H9 (cell line): ENCODE measurements at regions not wholly inside any gene's neighbourhood (a gene's known extent, or its start where the extent isn't known, plus 50 kb on each side); places are given as distances from the start of the nearest gene placed in this dataset.

Experiments used
- DNase-seq: peaks from one replicate; pipeline ENCODE4 v3.0.0-alpha.2; 2017
- H2AFZ ChIP-seq: one replicate; pipeline ENCODE4 v1.6.1; 2013; ENCODE audit warnings: mild to moderate bottlenecking, low read length, control low read depth, moderate library complexity
- H2AK5ac ChIP-seq: 2 replicates; pipeline ENCODE4 v1.6.1; 2013; ENCODE audit warnings: low read length, control low read depth, mixed read lengths; ENCODE audit not compliant: insufficient read length
- H2BK120ac ChIP-seq: one replicate; pipeline ENCODE4 v1.6.1; 2013; ENCODE audit warnings: low read depth, mild to moderate bottlenecking, low read length, control low read depth, inconsistent platforms; ENCODE audit not compliant: poor library complexity, severe bottlenecking
- H2BK12ac ChIP-seq: 2 replicates; pipeline ENCODE4 v1.6.1; 2013; ENCODE audit warnings: low read length, control low read depth, mixed read lengths, low read depth; ENCODE audit not compliant: insufficient read length
- H2BK15ac ChIP-seq: 2 replicates; pipeline ENCODE4 v1.6.1; 2013; ENCODE audit warnings: low read depth, low read length, control low read depth
- H2BK20ac ChIP-seq: one replicate; pipeline ENCODE4 v1.6.1; 2013; ENCODE audit warnings: low read depth, mild to moderate bottlenecking, low read length, control low read depth, inconsistent platforms; ENCODE audit not compliant: poor library complexity, severe bottlenecking
- H2BK5ac ChIP-seq: 2 replicates; pipeline ENCODE4 v1.6.1; 2013; ENCODE audit warnings: low read length, control low read depth, mixed read lengths; ENCODE audit not compliant: insufficient read length
- H3K14ac ChIP-seq: 2 replicates; pipeline ENCODE4 v1.6.1; 2013; ENCODE audit warnings: low read length, control low read depth; ENCODE audit not compliant: insufficient read depth
- H3K18ac ChIP-seq: 2 replicates; pipeline ENCODE4 v1.6.1; 2013; ENCODE audit warnings: low read depth, mild to moderate bottlenecking, mixed read lengths, low read length, control low read depth; ENCODE audit not compliant: insufficient read length
- H3K23ac ChIP-seq: 2 replicates; pipeline ENCODE4 v1.6.1; 2013; ENCODE audit warnings: low read length, control low read depth, mixed read lengths, low read depth; ENCODE audit not compliant: insufficient read length
- H3K23me2 ChIP-seq: 2 replicates; pipeline ENCODE4 v1.6.1; 2013; ENCODE audit warnings: low read depth, mild to moderate bottlenecking, mixed read lengths, low read length, control low read depth; ENCODE audit not compliant: insufficient read length, poor library complexity, severe bottlenecking
- H3K27ac ChIP-seq: 2 replicates; pipeline ENCODE4 v1.5.1; 2013; ENCODE audit warnings: low read length, control low read depth, mixed read lengths, low read depth; ENCODE audit not compliant: insufficient read length
- H3K27me3 ChIP-seq: 2 replicates; pipeline ENCODE4 v1.6.1; 2013; ENCODE audit warnings: low read length, control low read depth, inconsistent platforms; ENCODE audit not compliant: insufficient read depth
- H3K4ac ChIP-seq: 2 replicates; pipeline ENCODE4 v1.6.1; 2013; ENCODE audit warnings: low read depth, mild to moderate bottlenecking, control low read depth, inconsistent platforms, low read length, moderate library complexity
- H3K4me1 ChIP-seq: 2 replicates; pipeline ENCODE4 v1.6.1; 2013; ENCODE audit warnings: low read length, control low read depth, inconsistent platforms; ENCODE audit not compliant: insufficient read depth
- H3K4me2 ChIP-seq: 2 replicates; pipeline ENCODE4 v1.6.1; 2013; ENCODE audit warnings: low read length, control low read depth, mixed read lengths; ENCODE audit not compliant: insufficient read length, insufficient read depth
- H3K56ac ChIP-seq: 2 replicates; pipeline ENCODE4 v1.6.1; 2013; ENCODE audit warnings: low read depth, mild to moderate bottlenecking, mixed read lengths, low read length, control low read depth; ENCODE audit not compliant: insufficient read length
- H3K79me1 ChIP-seq: 2 replicates; pipeline ENCODE4 v1.6.1; 2013; ENCODE audit warnings: low read depth, mild to moderate bottlenecking, moderate library complexity, low read length, control low read depth, inconsistent platforms; ENCODE audit not compliant: insufficient read depth, poor library complexity, severe bottlenecking
- H3K79me2 ChIP-seq: 2 replicates; pipeline ENCODE4 v1.6.1; 2013; ENCODE audit warnings: low read length, control low read depth, inconsistent platforms; ENCODE audit not compliant: insufficient read depth
- H3K9ac ChIP-seq: 2 replicates; pipeline ENCODE4 v1.6.1; 2013; ENCODE audit warnings: low read length, control low read depth, mixed read lengths; ENCODE audit not compliant: insufficient read length; ENCODE audit errors: extremely low read depth
- H3K9me3 ChIP-seq: one replicate; pipeline ENCODE4 v1.6.1; 2013; ENCODE audit warnings: low read depth, low read length, inconsistent platforms; ENCODE audit not compliant: control insufficient read depth
- H3T11ph ChIP-seq: one replicate; pipeline ENCODE4 v1.6.1; 2013; ENCODE audit warnings: mild to moderate bottlenecking, low read length, control low read depth, inconsistent platforms
- H4K20me1 ChIP-seq: one replicate; pipeline ENCODE4 v1.6.1; 2013; ENCODE audit not compliant: control insufficient read depth, insufficient read length, insufficient read depth
- H4K5ac ChIP-seq: 2 replicates; pipeline ENCODE4 v1.6.1; 2013; ENCODE audit warnings: low read depth, mild to moderate bottlenecking, mixed read lengths, low read length, control low read depth; ENCODE audit not compliant: insufficient read length
- H4K8ac ChIP-seq: replicated peaks from 2 replicates; pipeline ENCODE4 v1.6.1; 2013; ENCODE audit warnings: low read length, control low read depth, mixed read lengths, low read depth; ENCODE audit not compliant: insufficient read length
- H4K91ac ChIP-seq: 2 replicates; pipeline ENCODE4 v1.6.1; 2013; ENCODE audit warnings: low read depth, mild to moderate bottlenecking, moderate library complexity, mixed read lengths, low read length, control low read depth; ENCODE audit not compliant: insufficient read length
- H3K27ac Mint-ChIP-seq, 3 experiments: 2 replicates in 2 of 3; 3 replicates in 1 of 3; pipeline ENCODE4 v1.8.0; 2020 to 2021; ENCODE audit warnings: mixed read lengths in 3 of 3, mild to moderate bottlenecking in 1 of 3, moderate library complexity in 1 of 3
- H3K27me3 Mint-ChIP-seq: 2 replicates; pipeline ENCODE4 v1.8.0; 2021; ENCODE audit warnings: low read depth, mild to moderate bottlenecking, moderate library complexity, mixed read lengths
- H3K36me3 Mint-ChIP-seq, 3 experiments: 2 replicates in 2 of 3; 3 replicates in 1 of 3; pipeline ENCODE4 v1.8.0; 2020 to 2021; ENCODE audit warnings: low read depth in 3 of 3, mixed read lengths in 3 of 3; ENCODE audit not compliant: insufficient read depth in 1 of 3
- H3K4me1 Mint-ChIP-seq, 2 experiments: 2 replicates each; pipeline ENCODE4 v1.8.0; 2020; ENCODE audit warnings: mixed read lengths in 2 of 2
- H3K4me3 Mint-ChIP-seq, 2 experiments: 2 replicates in 1 of 2; 3 replicates in 1 of 2; pipeline ENCODE4 v1.8.0; 2020 to 2021; ENCODE audit warnings: mild to moderate bottlenecking in 2 of 2, mixed read lengths in 2 of 2, moderate library complexity in 1 of 2
- H3K9me3 Mint-ChIP-seq, 2 experiments: 2 replicates in 1 of 2; 3 replicates in 1 of 2; pipeline ENCODE4 v1.8.0; 2020; ENCODE audit warnings: mild to moderate bottlenecking in 2 of 2, mixed read lengths in 2 of 2, moderate library complexity in 1 of 2
- WGBS: extraction: QIAGEN DNeasy Blood & Tissue Kit; methylation state at CpG from one replicate; pipeline ENCODE4 v1.1.7; 2013; ENCODE audit warnings: missing lambda C conversion rate, low lambda C conversion rate, mixed read lengths; ENCODE audit not compliant: insufficient read length; ENCODE audit errors: extremely low coverage; 5-methylcytosine and 5-hydroxymethylcytosine counted together
- TF ChIP-seq, protein P1 (sequence below): fragments of 200-600 bp; sonication (generic); conservative IDR thresholded peaks from 3 replicates; pipeline ENCODE4 v1.8.0; 2021; ENCODE audit warnings: antibody characterized with exemption, mild to moderate bottlenecking

DNA sequence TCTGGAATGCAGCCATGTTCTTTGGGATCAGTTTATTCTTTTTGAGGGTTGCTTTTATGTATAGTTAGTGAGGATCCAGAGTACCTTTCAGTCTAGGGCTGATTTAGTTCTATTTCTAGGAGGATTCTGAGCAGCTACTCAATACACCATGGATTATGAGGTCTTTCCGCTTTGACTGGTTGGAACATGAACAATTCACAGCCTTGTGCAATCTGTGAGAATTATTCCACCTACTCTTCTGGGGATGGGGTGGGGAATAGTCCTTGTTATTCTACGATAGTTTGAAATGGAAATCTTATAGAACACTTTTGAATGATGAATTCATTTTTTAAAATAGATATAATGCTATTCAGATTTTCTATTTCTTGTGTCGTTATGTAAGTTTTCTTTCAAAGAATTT lies 212.3 kb upstream of the ARRDC3 start:
- H3K4me2 ChIP-seq: no peak overlapping the region
- no peak overlapping the region for H3K27ac ChIP-seq
- H4K8ac ChIP-seq: no peak overlapping the region
- no peaks in the 10 kb centered on the region; the same call in 1 of the 2 replicates for H3K27me3 Mint-ChIP-seq
- no peak overlapping the region for H3K27ac Mint-ChIP-seq
- H3K4me1 ChIP-seq: no peaks in the 10 kb centered on the region
- no peak overlapping the region for H2BK12ac ChIP-seq
- no peak overlapping the region for H4K91ac ChIP-seq
- no peak overlapping the region for H3K4ac ChIP-seq
- peaks cover 40 to 43% of the 10 kb centered on the region in 2 experiments for H3K9me3 Mint-ChIP-seq
- H3K23ac ChIP-seq: no peak overlapping the region
- no peak overlapping the region for H4K5ac ChIP-seq
- peaks cover 6% of the 10 kb centered on the region for H3K9me3 ChIP-seq
- H2BK20ac ChIP-seq: no peak overlapping the region
- H2BK15ac ChIP-seq: no peak overlapping the region
- no peak overlapping the region for H2AFZ ChIP-seq
- no peaks in the 10 kb centered on the region for H4K20me1 ChIP-seq
- no peaks in the 10 kb centered on the region for H3K4me1 Mint-ChIP-seq
- no peak overlapping the region for H3K4me3 Mint-ChIP-seq
- H3T11ph ChIP-seq: no peak overlapping the region
- H3K36me3 Mint-ChIP-seq: peaks cover 13 to 35% (median 24%) of the 10 kb centered on the region in 3 experiments
- H3K56ac ChIP-seq: no peak overlapping the region
- no CpG with 5 or more reads among the region's 3 CpGs for WGBS
- no peak overlapping the region for H3K9ac ChIP-seq
- H3K14ac ChIP-seq: no peak overlapping the region
- H3K23me2 ChIP-seq: no peaks in the 10 kb centered on the region
- no peak overlapping the region for H2BK120ac ChIP-seq
- no peaks in the 10 kb centered on the region for H3K79me1 ChIP-seq
- no peaks in the 10 kb centered on the region for H3K27me3 ChIP-seq
- no peak overlapping the region for H2AK5ac ChIP-seq
- TF ChIP-seq, protein P1, sequence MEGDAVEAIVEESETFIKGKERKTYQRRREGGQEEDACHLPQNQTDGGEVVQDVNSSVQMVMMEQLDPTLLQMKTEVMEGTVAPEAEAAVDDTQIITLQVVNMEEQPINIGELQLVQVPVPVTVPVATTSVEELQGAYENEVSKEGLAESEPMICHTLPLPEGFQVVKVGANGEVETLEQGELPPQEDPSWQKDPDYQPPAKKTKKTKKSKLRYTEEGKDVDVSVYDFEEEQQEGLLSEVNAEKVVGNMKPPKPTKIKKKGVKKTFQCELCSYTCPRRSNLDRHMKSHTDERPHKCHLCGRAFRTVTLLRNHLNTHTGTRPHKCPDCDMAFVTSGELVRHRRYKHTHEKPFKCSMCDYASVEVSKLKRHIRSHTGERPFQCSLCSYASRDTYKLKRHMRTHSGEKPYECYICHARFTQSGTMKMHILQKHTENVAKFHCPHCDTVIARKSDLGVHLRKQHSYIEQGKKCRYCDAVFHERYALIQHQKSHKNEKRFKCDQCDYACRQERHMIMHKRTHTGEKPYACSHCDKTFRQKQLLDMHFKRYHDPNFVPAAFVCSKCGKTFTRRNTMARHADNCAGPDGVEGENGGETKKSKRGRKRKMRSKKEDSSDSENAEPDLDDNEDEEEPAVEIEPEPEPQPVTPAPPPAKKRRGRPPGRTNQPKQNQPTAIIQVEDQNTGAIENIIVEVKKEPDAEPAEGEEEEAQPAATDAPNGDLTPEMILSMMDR: no peak
- no peak for DNase-seq
- H3K79me2 ChIP-seq: no peaks in the 10 kb centered on the region
- H3K18ac ChIP-seq: no peak overlapping the region
- H2BK5ac ChIP-seq: no peak overlapping the region
